Stomach (tissue), 8 donors: ENCODE measurements at regions not wholly inside any gene's neighbourhood (a gene's known extent, or its start where the extent isn't known, plus 50 kb on each side); places are given as distances from the start of the nearest gene placed in this dataset.
A peak's percentile ranks its signal among the peaks of the same experiment; 100 is the strongest.
"Not testable (repeated sequence)": the region's sequence is repeated elsewhere in the genome, so short reads cannot be mapped to it uniquely, and the experiment has no call there.

Experiments
- DNase-seq, 2 donors: peaks; one replicate each; pipeline versions ENCODE4 v3.0.0 to v3.0.0-alpha.2; 2013 to 2019
- H3K27ac ChIP-seq, 5 donors: fragments of 200-600 bp in 4 of 5; sonication (generic) in 4 of 5; one replicate each; pipeline ENCODE4 v1.5.1; 2013 to 2019; ENCODE audit warnings: mild to moderate bottlenecking in 1 of 5, moderate library complexity in 1 of 5
- H3K27me3 ChIP-seq, 3 donors: fragments of 200-600 bp; sonication (generic); one replicate each; pipeline ENCODE4 v1.5.1; 2017 to 2019; ENCODE audit warnings: mixed run types in 1 of 3
- H3K36me3 ChIP-seq, 4 donors: fragments of 200-600 bp; sonication (generic); 1 replicate in 3 of 4; 2 replicates in 1 of 4; pipeline ENCODE4 v1.5.1; 2016 to 2019
- H3K4me1 ChIP-seq, 4 donors: fragments of 200-600 bp; sonication (generic); one replicate each; pipeline ENCODE4 v1.5.1; 2016 to 2019
- H3K4me3 ChIP-seq, 4 donors: fragments of 200-600 bp; sonication (generic) in 3 of 4; one replicate each; pipeline ENCODE4 v1.5.1; 2016 to 2019; ENCODE audit warnings: mild to moderate bottlenecking in 1 of 4
- H3K9me3 ChIP-seq, 4 donors: fragments of 200-600 bp; sonication (generic); one replicate each; pipeline ENCODE4 v1.5.1; 2016 to 2019
- CTCF ChIP-seq, 7 experiments: fragments of 450-650 bp in 4 of 7; fragments of 200-600 bp in 3 of 7; sonication (generic) in 3 of 7; IDR thresholded peaks; one replicate each; pipeline ENCODE4 v1.5.1; 2016 to 2019; ENCODE audit warnings: antibody characterized with exemption in 7 of 7, control low read depth in 2 of 7, mild to moderate bottlenecking in 1 of 7
- EP300 ChIP-seq: sonication (generic); formaldehyde crosslinking; IDR thresholded peaks from one replicate; pipeline ENCODE4 v1.6.1; 2017; ENCODE audit warnings: antibody characterized with exemption
- POLR2A ChIP-seq, 4 donors: fragments of 450-650 bp; IDR thresholded peaks; one replicate each; pipeline ENCODE4 v1.6.1; 2016; ENCODE audit warnings: antibody characterized with exemption in 4 of 4, control low read depth in 2 of 4, mild to moderate bottlenecking in 1 of 4, moderate library complexity in 1 of 4
- POLR2AphosphoS5 ChIP-seq, 3 donors: sonication (generic); formaldehyde crosslinking; IDR thresholded peaks; one replicate each; pipeline ENCODE4 v1.6.1; 2016; ENCODE audit warnings: antibody characterized with exemption in 3 of 3
- WGBS, 5 donors: extraction: QIAGEN DNeasy Blood & Tissue Kit in 3 of 5; methylation state at CpG; one replicate each; pipeline versions ENCODE4 v1.1.5 to v1.1.7; 2013 to 2018; 5-methylcytosine and 5-hydroxymethylcytosine counted together
- intact Hi-C: fragments of 100-400 bp; cut with DNase I; formaldehyde crosslinking; loops from one replicate; pipeline ENCODE4 v1.15.1; 2023; ENCODE audit warnings: low total_unique reads
- donor health status: healthy with polysubstance abuse.
- donor health status: Bipolar disorder and iron deficiency.
- donor health status: healthy.

- 25 to 40% (median 29%) methylated on average over 2 of the region's 2 CpGs for WGBS, 5 donors
- H3K27me3 ChIP-seq = no peaks in the 10 kb centered on the region
- no peak overlapping the region for H3K27ac ChIP-seq
- TF ChIP-seq CTCF (IDR thresholded peaks at IDR 0.05) (no peak), POLR2A (IDR thresholded peaks at IDR 0.05) (no peak), EP300 (no peak), POLR2AphosphoS5 (IDR thresholded peaks at IDR 0.05) (no peak)
- peaks cover 0 to 16% (median 2%) of the 10 kb centered on the region in 4 donors for H3K4me1 ChIP-seq
- H3K9me3 ChIP-seq = peaks cover 0 to 9% (median 5%) of the 10 kb centered on the region in 4 donors
- no peak overlapping the region for H3K4me3 ChIP-seq
- H3K36me3 ChIP-seq = no peaks in the 10 kb centered on the region
- DNase-seq = no peak
- intact Hi-C loops = no loop called here
Measured at GRCh38 chr9:90167914-90168313, 474.7 kb downstream of the DIRAS2 start.

GRCh38 chr9:90169490-90169889, 473.1 kb downstream of the DIRAS2 start:
- H3K27ac ChIP-seq = no peak overlapping the region
- TF ChIP-seq POLR2A (IDR thresholded peaks at IDR 0.05) (no peak), EP300 (no peak), CTCF (IDR thresholded peaks at IDR 0.05) (no peak), POLR2AphosphoS5 (IDR thresholded peaks at IDR 0.05) (no peak)
- H3K36me3 ChIP-seq = no peaks in the 10 kb centered on the region
- H3K4me3 ChIP-seq = no peak overlapping the region
- intact Hi-C loops = no loop called here
- peak in 1 of 2 donors; percentile 73 for DNase-seq
- peaks cover 0 to 9% (median 5%) of the 10 kb centered on the region in 4 donors for H3K9me3 ChIP-seq
- H3K27me3 ChIP-seq = no peaks in the 10 kb centered on the region
- peaks cover 0 to 16% (median 2%) of the 10 kb centered on the region in 4 donors for H3K4me1 ChIP-seq
- WGBS, 5 donors = 21 to 35% (median 29%) methylated on average over 2 of the region's 2 CpGs

- H3K27ac ChIP-seq, intact Hi-C loops, H3K4me3 ChIP-seq, H3K4me1 ChIP-seq, H3K27me3 ChIP-seq, H3K36me3 ChIP-seq, DNase-seq, H3K9me3 ChIP-seq: not testable (repeated sequence)
- WGBS, 5 donors = 67 to 71% (median 67%) methylated on average over 4 of the region's 4 CpGs
Measured at GRCh38 chr9:90173935-90174334, 468.7 kb downstream of the DIRAS2 start.

- H3K4me1 ChIP-seq, H3K9me3 ChIP-seq, intact Hi-C loops, H3K27ac ChIP-seq, H3K4me3 ChIP-seq, H3K36me3 ChIP-seq, H3K27me3 ChIP-seq, DNase-seq: not testable (repeated sequence)
- WGBS, 5 donors = 87 to 93% (median 92%) methylated on average over 10 of the region's 10 CpGs
Measured at GRCh38 chr9:90174346-90174745, 468.3 kb downstream of the DIRAS2 start.

- H3K4me3 ChIP-seq = no peak overlapping the region
- no peak overlapping the region for H3K27ac ChIP-seq
- H3K36me3 ChIP-seq = no peaks in the 10 kb centered on the region
- no peaks in the 10 kb centered on the region for H3K4me1 ChIP-seq
- H3K27me3 ChIP-seq = no peaks in the 10 kb centered on the region
- TF ChIP-seq POLR2A (IDR thresholded peaks at IDR 0.05) = no peak
- no peak for TF ChIP-seq CTCF (IDR thresholded peaks at IDR 0.05)
- no peak for TF ChIP-seq EP300
- no peak for TF ChIP-seq POLR2AphosphoS5 (IDR thresholded peaks at IDR 0.05)
- 85 to 96% (median 92%) methylated on average over 3 of the region's 3 CpGs for WGBS, 5 donors
- intact Hi-C loops = no loop called here
- H3K9me3 ChIP-seq = peaks cover 0 to 9% (median 5%) of the 10 kb centered on the region in 4 donors
- no peak for DNase-seq
Measured at GRCh38 chr9:90175257-90175656, 467.4 kb downstream of the DIRAS2 start.
